HepG2 (cell line): ENCODE measurements at regions not wholly inside any gene's neighbourhood (a gene's known extent, or its start where the extent isn't known, plus 50 kb on each side); places are given as distances from the start of the nearest gene placed in this dataset.

Experiments
- CTCF ChIP-seq: sonication (generic); formaldehyde crosslinking; IDR thresholded peaks from 2 replicates; pipeline ENCODE4 v1.5.0; 2020; ENCODE audit warnings: mild to moderate bottlenecking, missing genetic modification reagents, moderate library complexity
- EHMT2 ChIP-seq: fragments of 200-600 bp; sonication (generic); IDR thresholded peaks from 2 replicates; pipeline ENCODE4 v1.7.0; 2017; ENCODE audit warnings: antibody characterized with exemption, low read depth, low read length, borderline replicate concordance
- MXD3 ChIP-seq: IDR thresholded peaks from 2 replicates; pipeline ENCODE4 v1.6.1; 2016; ENCODE audit warnings: mild to moderate bottlenecking, missing biosample characterization, missing genetic modification reagents
- POLR2AphosphoS5 ChIP-seq: IDR thresholded peaks from 2 replicates; pipeline ENCODE4 v1.6.1; 2012; ENCODE audit warnings: low read depth, low read length
- ZNF83 ChIP-seq: sonication (generic); formaldehyde crosslinking; IDR thresholded peaks from 2 replicates; pipeline ENCODE4 v1.4.0; 2020; ENCODE audit warnings: missing genetic modification reagents, mild to moderate bottlenecking, borderline replicate concordance

GRCh38 chr10:91724933-91725332 is 73.3 kb upstream of the TNKS2 start:
- TF ChIP-seq CTCF (CRISPR knock-in tag) = no peak
- TF ChIP-seq POLR2AphosphoS5 = no peak
- no peak for TF ChIP-seq MXD3 (CRISPR knock-in tag)
- TF ChIP-seq ZNF83 (CRISPR knock-in tag) = no peak
- no peak for TF ChIP-seq EHMT2
